HepG2 (cell line): ENCODE measurements at regions not wholly inside any gene's neighbourhood (a gene's known extent, or its start where the extent isn't known, plus 50 kb on each side); places are given as distances from the start of the nearest gene placed in this dataset.

ENCODE experiments used
- ATAC-seq: fragments of 200-7000 bp; cut with Tn5 transposase; 3 replicates; pipeline ENCODE4 v1.9.1; 2020; ENCODE audit warnings: mild to moderate bottlenecking, moderate library complexity
- BruUV-seq: library from RNA; stranded (reverse); fragments of 400-500 nt; replicated peaks from 2 replicates; lab custom pipeline; 2021; lab: Mats Ljungman, UMichigan
- CTCF ChIA-PET: fragments of 300-600 bp; formaldehyde crosslinking; extraction: SDS; loops from one replicate; lab custom pipeline; 2021; ENCODE audit warnings: low total read pairs, inconsistent platforms, low intra/inter-chr PET ratio; lab: Yijun Ruan, JAX
- POLR2A ChIA-PET: fragments of 350-600 bp; sonication (Branson Sonifier 250); formaldehyde crosslinking; loops from one replicate; lab custom pipeline; 2020; ENCODE audit warnings: antibody characterized with exemption, inconsistent platforms; lab: Yijun Ruan, JAX
- DNase-seq: peaks from one replicate; pipeline ENCODE4 v3.0.0-alpha.2; 2015; ENCODE audit warnings: low spot score
- FAIRE-seq: peaks from 3 replicates; lab custom pipeline; 2011; peaks lifted over from hg19 to GRCh38; lab: Jason Lieb, UNC
- H2AFZ ChIP-seq: one replicate; pipeline ENCODE4 v1.6.1; 2011; ENCODE audit warnings: low read length, inconsistent platforms
- H3K27ac ChIP-seq: fragments of 300-600 bp; 3 replicates; pipeline ENCODE4 v1.8.0; 2011; ENCODE audit warnings: mixed run types, mild to moderate bottlenecking, mixed read lengths, low read length, inconsistent platforms; ENCODE audit not compliant: insufficient read depth; ENCODE audit errors: extremely low read length
- H3K27me3 ChIP-seq, 2 experiments: fragments of 200-600 bp in 1 of 2; 2 replicates in 1 of 2; 3 replicates in 1 of 2; pipeline versions ENCODE4 v1.6.0 to v1.8.0; 2011; ENCODE audit warnings: low read length in 2 of 2, mild to moderate bottlenecking in 2 of 2, moderate library complexity in 2 of 2, inconsistent platforms in 1 of 2; ENCODE audit not compliant: insufficient read depth in 2 of 2, control insufficient read depth in 1 of 2
- H3K36me3 ChIP-seq, 2 experiments: fragments of 200-600 bp in 1 of 2; replicated peaks in 1 of 2; 2 replicates in 1 of 2; 3 replicates in 1 of 2; pipeline versions ENCODE4 v1.5.1 to v1.8.0; 2011; ENCODE audit warnings: low read length in 2 of 2, inconsistent platforms in 1 of 2; ENCODE audit not compliant: insufficient read depth in 2 of 2, control insufficient read depth in 1 of 2
- H3K4me1 ChIP-seq: 2 replicates; pipeline ENCODE4 v1.5.1; 2012; ENCODE audit warnings: low read length, inconsistent platforms; ENCODE audit not compliant: insufficient read depth
- H3K4me2 ChIP-seq: 2 replicates; pipeline ENCODE4 v1.6.0; 2011; ENCODE audit warnings: low read depth, low read length, inconsistent platforms
- H3K4me3 ChIP-seq, 3 experiments: fragments of 200-600 bp in 1 of 3; sonication (generic), shearing (Covaris generic) in 1 of 3; replicated peaks in 1 of 3; 2 replicates each; pipeline ENCODE4 v1.5.1; 2011 to 2016; ENCODE audit warnings: low read length in 3 of 3, inconsistent platforms in 2 of 3, low read depth in 2 of 3, mild to moderate bottlenecking in 2 of 3, control low read depth in 1 of 3, mixed read lengths in 1 of 3; ENCODE audit not compliant: insufficient read depth in 1 of 3
- H3K79me2 ChIP-seq: one replicate; pipeline ENCODE4 v1.6.1; 2011; ENCODE audit warnings: low read length, inconsistent platforms; ENCODE audit not compliant: insufficient read depth
- H3K9ac ChIP-seq: 2 replicates; pipeline ENCODE4 v1.6.0; 2011; ENCODE audit warnings: mild to moderate bottlenecking, low read depth, low read length, inconsistent platforms; ENCODE audit not compliant: insufficient read depth
- H3K9me3 ChIP-seq: 2 replicates; pipeline ENCODE4 v1.5.1; 2012; ENCODE audit warnings: mild to moderate bottlenecking, low read length
- H4K20me1 ChIP-seq: 2 replicates; pipeline ENCODE4 v1.6.0; 2011; ENCODE audit warnings: inconsistent platforms, mild to moderate bottlenecking, low read length, moderate library complexity; ENCODE audit not compliant: insufficient read depth
- DR1 ChIP-seq: sonication (generic); formaldehyde crosslinking; IDR thresholded peaks from 2 replicates; pipeline ENCODE4 v1.8.0; 2021; ENCODE audit warnings: mild to moderate bottlenecking, missing genetic modification reagents, inconsistent platforms
- EZH2 ChIP-seq: conservative IDR thresholded peaks from 2 replicates; pipeline ENCODE4 v1.6.1; 2012; ENCODE audit warnings: mild to moderate bottlenecking, low read depth, low read length, moderate library complexity
- FOSL2 ChIP-seq: sonication (generic); formaldehyde crosslinking; IDR thresholded peaks from 2 replicates; pipeline ENCODE4 v1.4.0; 2020; ENCODE audit warnings: missing genetic modification reagents
- MLXIP ChIP-seq: sonication (generic); formaldehyde crosslinking; IDR thresholded peaks from 2 replicates; pipeline ENCODE4 v1.9.0; 2021; ENCODE audit warnings: missing genetic modification reagents, borderline replicate concordance
- TEF ChIP-seq: sonication (generic); formaldehyde crosslinking; IDR thresholded peaks from 2 replicates; pipeline ENCODE4 v1.5.0; 2020; ENCODE audit warnings: missing genetic modification reagents
- ZMAT3 ChIP-seq: sonication (generic); formaldehyde crosslinking; conservative IDR thresholded peaks from 2 replicates; pipeline ENCODE4 v1.7.0; 2021; ENCODE audit warnings: missing genetic modification reagents
- ZMAT5 ChIP-seq: sonication (generic); formaldehyde crosslinking; IDR thresholded peaks from 2 replicates; pipeline ENCODE4 v1.5.0; 2020; ENCODE audit warnings: mild to moderate bottlenecking, low read depth, missing genetic modification reagents, borderline replicate concordance
- ZNF280D ChIP-seq: sonication (generic); formaldehyde crosslinking; IDR thresholded peaks from 2 replicates; pipeline ENCODE4 v1.5.1; 2020; ENCODE audit warnings: mild to moderate bottlenecking, missing genetic modification reagents
- ZNF609 ChIP-seq: sonication (generic); formaldehyde crosslinking; IDR thresholded peaks from 2 replicates; pipeline ENCODE4 v1.4.0; 2020; ENCODE audit warnings: mild to moderate bottlenecking, missing genetic modification reagents, borderline replicate concordance
- ZNF670 ChIP-seq: sonication (generic); formaldehyde crosslinking; IDR thresholded peaks from 2 replicates; pipeline ENCODE4 v1.8.0; 2022; ENCODE audit warnings: mild to moderate bottlenecking, missing genetic modification reagents, borderline replicate concordance
- WGBS: methylation state at CpG from one replicate; pipeline ENCODE4 v1.1.6; 2017; ENCODE audit warnings: low lambda C conversion rate; 5-methylcytosine and 5-hydroxymethylcytosine counted together
- in situ Hi-C: cut with HindIII; loops from 2 replicates; pipeline ENCODE4 v1.10.0; 2017; ENCODE audit warnings: low pct_unique_long_range_greater_than_20kb; ENCODE audit not compliant: extremely low pct_ligation_motif_present
- intact Hi-C: fragments of 100-400 bp; cut with micrococcal nuclease; formaldehyde crosslinking; loops from one replicate; pipeline ENCODE4 v1.10.0; 2022; ENCODE audit not compliant: unreplicated experiment

GRCh38 chr7:3191548-3191947, 109.5 kb upstream of the SDK1 start (continued):
- TF ChIP-seq ZNF609 (CRISPR knock-in tag) (no peak), MLXIP (CRISPR knock-in tag) (no peak)

- FAIRE-seq (no peak), DNase-seq (no peak), ATAC-seq (no peak)
- no TSS peak for BruUV-seq
- Histone ChIP-seq H3K4me3 (no peak overlapping the region), H3K4me1 (peaks cover 40% of the 10 kb centered on the region), H3K9me3 (no peaks in the 10 kb centered on the region), H3K36me3 (no peaks in the 10 kb centered on the region), H3K27ac (no peak overlapping the region), H3K79me2 (no peaks in the 10 kb centered on the region), H4K20me1 (no peaks in the 10 kb centered on the region), H3K27me3 (no peaks in the 10 kb centered on the region), H3K9ac (no peak overlapping the region), H2AFZ (no peak overlapping the region), H3K4me2 (no peak overlapping the region)
- WGBS, result 74% methylated on average over 4 of the region's 4 CpGs
- ChIA-PET POLR2A (no interaction called here), CTCF (no interaction called here)
- intact Hi-C loops (no loop called here), in situ Hi-C loops (no loop called here)
- TF ChIP-seq ZNF670 (CRISPR knock-in tag) (no peak), ZMAT3 (CRISPR knock-in tag) (no peak), ZNF280D (no peak), DR1 (no peak), ZMAT5 (CRISPR knock-in tag) (no peak), EZH2 (no peak), TEF (CRISPR knock-in tag) (no peak), FOSL2 (no peak)
Measured at GRCh38 chr7:3192669-3193068, 108.4 kb upstream of the SDK1 start.
